Lower leg skin (tissue), 3 donors: ENCODE measurements at regions not wholly inside any gene's neighbourhood (a gene's known extent, or its start where the extent isn't known, plus 50 kb on each side); places are given as distances from the start of the nearest gene placed in this dataset.

Source experiments
- POLR2A ChIP-seq, 2 donors: fragments of 450-650 bp; IDR thresholded peaks; one replicate each; pipeline ENCODE4 v1.6.1; 2016 to 2017; ENCODE audit warnings: antibody characterized with exemption in 2 of 2, mild to moderate bottlenecking in 1 of 2, moderate library complexity in 1 of 2
- TF ChIP-seq, protein P1 (sequence below), 3 donors: fragments of 450-650 bp; IDR thresholded peaks; one replicate each; pipeline ENCODE4 v1.5.1; 2016; ENCODE audit warnings: antibody characterized with exemption in 3 of 3, mild to moderate bottlenecking in 3 of 3, moderate library complexity in 2 of 3

DNA sequence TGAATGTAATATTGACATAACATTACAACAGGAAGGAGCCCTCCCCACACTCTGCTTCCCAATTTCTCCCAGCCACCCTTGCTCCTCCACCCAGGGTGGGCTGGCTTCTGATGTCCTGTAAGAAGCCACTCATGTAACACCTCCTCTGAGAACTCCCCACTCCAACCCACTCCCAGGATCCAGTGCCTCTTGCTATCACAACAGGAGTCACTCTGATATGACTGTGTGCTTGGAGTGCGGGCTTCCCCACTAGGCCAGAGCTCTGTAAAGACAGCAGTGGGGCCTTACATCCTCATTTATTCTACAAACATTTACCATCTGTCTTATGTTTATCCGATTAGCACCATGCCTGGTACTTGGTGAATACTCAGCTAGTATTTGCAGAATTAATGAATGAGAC lies 65.1 kb downstream of the PTGR3 start:
- TF ChIP-seq, protein P1, sequence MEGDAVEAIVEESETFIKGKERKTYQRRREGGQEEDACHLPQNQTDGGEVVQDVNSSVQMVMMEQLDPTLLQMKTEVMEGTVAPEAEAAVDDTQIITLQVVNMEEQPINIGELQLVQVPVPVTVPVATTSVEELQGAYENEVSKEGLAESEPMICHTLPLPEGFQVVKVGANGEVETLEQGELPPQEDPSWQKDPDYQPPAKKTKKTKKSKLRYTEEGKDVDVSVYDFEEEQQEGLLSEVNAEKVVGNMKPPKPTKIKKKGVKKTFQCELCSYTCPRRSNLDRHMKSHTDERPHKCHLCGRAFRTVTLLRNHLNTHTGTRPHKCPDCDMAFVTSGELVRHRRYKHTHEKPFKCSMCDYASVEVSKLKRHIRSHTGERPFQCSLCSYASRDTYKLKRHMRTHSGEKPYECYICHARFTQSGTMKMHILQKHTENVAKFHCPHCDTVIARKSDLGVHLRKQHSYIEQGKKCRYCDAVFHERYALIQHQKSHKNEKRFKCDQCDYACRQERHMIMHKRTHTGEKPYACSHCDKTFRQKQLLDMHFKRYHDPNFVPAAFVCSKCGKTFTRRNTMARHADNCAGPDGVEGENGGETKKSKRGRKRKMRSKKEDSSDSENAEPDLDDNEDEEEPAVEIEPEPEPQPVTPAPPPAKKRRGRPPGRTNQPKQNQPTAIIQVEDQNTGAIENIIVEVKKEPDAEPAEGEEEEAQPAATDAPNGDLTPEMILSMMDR (IDR thresholded peaks at IDR 0.05), result no peak
- TF ChIP-seq POLR2A (IDR thresholded peaks at IDR 0.05), result no peak
